SK-N-SH treated with all-trans-retinoic acid at 6 μM for 48 hours (cell line): ENCODE measurements at regions not wholly inside any gene's neighbourhood (a gene's known extent, or its start where the extent isn't known, plus 50 kb on each side); places are given as distances from the start of the nearest gene placed in this dataset.
"Not testable (repeated sequence)": the region's sequence is repeated elsewhere in the genome, so short reads cannot be mapped to it uniquely, and the experiment has no call there.

Source experiments
- ATAC-seq: fragments of 200-7000 bp; cut with Tn5 transposase; 3 replicates; pipeline ENCODE4 v1.9.1; 2020; ENCODE audit warnings: mild to moderate bottlenecking, moderate library complexity
- ARNTL ChIP-seq: fragments of 450-650 bp; formaldehyde crosslinking; IDR thresholded peaks from 2 replicates; pipeline ENCODE4 v1.5.0; 2020; ENCODE audit warnings: low read depth, mild to moderate bottlenecking, moderate library complexity, borderline replicate concordance
- BACH2 ChIP-seq: fragments of 250-450 bp; sonication (Bioruptor Pico); IDR thresholded peaks from 2 replicates; pipeline ENCODE4 v1.9.0; 2021; ENCODE audit warnings: mild to moderate bottlenecking, borderline replicate concordance
- CREB5 ChIP-seq: fragments of 250-450 bp; sonication (Bioruptor Pico); IDR thresholded peaks from 2 replicates; pipeline ENCODE4 v1.5.1; 2020; ENCODE audit warnings: low read depth, mild to moderate bottlenecking, moderate library complexity
- CSDC2 ChIP-seq: fragments of 250-450 bp; sonication (Bioruptor Pico); IDR thresholded peaks from 2 replicates; pipeline ENCODE4 v1.5.0; 2020; ENCODE audit warnings: mild to moderate bottlenecking, moderate library complexity
- ESRRG ChIP-seq: fragments of 250-450 bp; sonication (Bioruptor Pico); IDR thresholded peaks from 2 replicates; pipeline ENCODE4 v1.6.1; 2021; ENCODE audit warnings: mild to moderate bottlenecking
- ISL1 ChIP-seq: fragments of 250-450 bp; sonication (Bioruptor Pico); IDR thresholded peaks from 2 replicates; pipeline ENCODE4 v2.1.2; 2022; ENCODE audit warnings: mild to moderate bottlenecking, moderate library complexity
- POU6F1 ChIP-seq: fragments of 250-450 bp; sonication (Bioruptor Pico); IDR thresholded peaks from 2 replicates; pipeline ENCODE4 v1.8.0; 2021; ENCODE audit warnings: low read depth, mild to moderate bottlenecking, moderate library complexity, borderline replicate concordance
- PPARA ChIP-seq: fragments of 250-450 bp; sonication (Bioruptor Pico); IDR thresholded peaks from 2 replicates; pipeline ENCODE4 v1.5.0; 2020; ENCODE audit warnings: mild to moderate bottlenecking, borderline replicate concordance
- RARB ChIP-seq: fragments of 250-450 bp; sonication (Bioruptor Pico); IDR thresholded peaks from 2 replicates; pipeline ENCODE4 v1.8.0; 2021; ENCODE audit warnings: mild to moderate bottlenecking, moderate library complexity
- SNAI2 ChIP-seq: fragments of 250-450 bp; sonication (Bioruptor Pico); IDR thresholded peaks from 2 replicates; pipeline ENCODE4 v1.5.0; 2020; ENCODE audit warnings: mild to moderate bottlenecking, moderate library complexity
- TCF4 ChIP-seq: fragments of 250-450 bp; sonication (Bioruptor Pico); IDR thresholded peaks from 2 replicates; pipeline ENCODE4 v1.8.0; 2021; ENCODE audit warnings: mild to moderate bottlenecking, moderate library complexity, borderline replicate concordance
- TOX ChIP-seq: fragments of 250-450 bp; sonication (Bioruptor Pico); IDR thresholded peaks from 2 replicates; pipeline ENCODE4 v1.8.0; 2021; ENCODE audit warnings: mild to moderate bottlenecking, moderate library complexity, borderline replicate concordance
- ZC3H10 ChIP-seq: fragments of 250-450 bp; sonication (Bioruptor Pico); IDR thresholded peaks from 2 replicates; pipeline ENCODE4 v1.5.1; 2021; ENCODE audit warnings: mild to moderate bottlenecking, moderate library complexity
- ZFP3 ChIP-seq: fragments of 250-450 bp; sonication (Bioruptor Pico); IDR thresholded peaks from 2 replicates; pipeline ENCODE4 v1.5.0; 2020; ENCODE audit warnings: mild to moderate bottlenecking, moderate library complexity
- ZNF565 ChIP-seq: fragments of 450-650 bp; formaldehyde crosslinking; conservative IDR thresholded peaks from 2 replicates; pipeline ENCODE4 v1.5.0; 2020; ENCODE audit warnings: low read depth, mild to moderate bottlenecking, moderate library complexity
- ZNF70 ChIP-seq: fragments of 450-650 bp; formaldehyde crosslinking; IDR thresholded peaks from 2 replicates; pipeline ENCODE4 v1.5.0; 2020; ENCODE audit warnings: mild to moderate bottlenecking, moderate library complexity
- ZNF8 ChIP-seq: fragments of 450-650 bp; formaldehyde crosslinking; IDR thresholded peaks from 2 replicates; pipeline ENCODE4 v1.5.0; 2020; ENCODE audit warnings: mild to moderate bottlenecking, moderate library complexity
- TF ChIP-seq, protein P1 (sequence below): fragments of 250-450 bp; sonication (Bioruptor Pico); IDR thresholded peaks from 2 replicates; pipeline ENCODE4 v1.5.0; 2020; ENCODE audit warnings: mild to moderate bottlenecking, moderate library complexity
- TF ChIP-seq, protein P2 (sequence below): fragments of 250-450 bp; sonication (Bioruptor Pico); IDR thresholded peaks from 2 replicates; pipeline ENCODE4 v1.8.0; 2020; ENCODE audit warnings: mild to moderate bottlenecking, moderate library complexity, borderline replicate concordance

GRCh38 chr1:71294178-71294577 lies 213.3 kb upstream of the ZRANB2 start:
- no peak for ATAC-seq
- TF ChIP-seq ESRRG (CRISPR knock-in tag): no peak
- TF ChIP-seq, protein P1, sequence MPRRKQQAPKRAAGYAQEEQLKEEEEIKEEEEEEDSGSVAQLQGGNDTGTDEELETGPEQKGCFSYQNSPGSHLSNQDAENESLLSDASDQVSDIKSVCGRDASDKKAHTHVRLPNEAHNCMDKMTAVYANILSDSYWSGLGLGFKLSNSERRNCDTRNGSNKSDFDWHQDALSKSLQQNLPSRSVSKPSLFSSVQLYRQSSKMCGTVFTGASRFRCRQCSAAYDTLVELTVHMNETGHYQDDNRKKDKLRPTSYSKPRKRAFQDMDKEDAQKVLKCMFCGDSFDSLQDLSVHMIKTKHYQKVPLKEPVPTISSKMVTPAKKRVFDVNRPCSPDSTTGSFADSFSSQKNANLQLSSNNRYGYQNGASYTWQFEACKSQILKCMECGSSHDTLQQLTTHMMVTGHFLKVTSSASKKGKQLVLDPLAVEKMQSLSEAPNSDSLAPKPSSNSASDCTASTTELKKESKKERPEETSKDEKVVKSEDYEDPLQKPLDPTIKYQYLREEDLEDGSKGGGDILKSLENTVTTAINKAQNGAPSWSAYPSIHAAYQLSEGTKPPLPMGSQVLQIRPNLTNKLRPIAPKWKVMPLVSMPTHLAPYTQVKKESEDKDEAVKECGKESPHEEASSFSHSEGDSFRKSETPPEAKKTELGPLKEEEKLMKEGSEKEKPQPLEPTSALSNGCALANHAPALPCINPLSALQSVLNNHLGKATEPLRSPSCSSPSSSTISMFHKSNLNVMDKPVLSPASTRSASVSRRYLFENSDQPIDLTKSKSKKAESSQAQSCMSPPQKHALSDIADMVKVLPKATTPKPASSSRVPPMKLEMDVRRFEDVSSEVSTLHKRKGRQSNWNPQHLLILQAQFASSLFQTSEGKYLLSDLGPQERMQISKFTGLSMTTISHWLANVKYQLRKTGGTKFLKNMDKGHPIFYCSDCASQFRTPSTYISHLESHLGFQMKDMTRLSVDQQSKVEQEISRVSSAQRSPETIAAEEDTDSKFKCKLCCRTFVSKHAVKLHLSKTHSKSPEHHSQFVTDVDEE (CRISPR knock-in tag): no peak
- TF ChIP-seq TOX (CRISPR knock-in tag): no peak
- no peak for TF ChIP-seq ZNF8 (CRISPR knock-in tag)
- TF ChIP-seq CREB5 (CRISPR knock-in tag): no peak
- no peak for TF ChIP-seq PPARA (CRISPR knock-in tag)
- TF ChIP-seq RARB (CRISPR knock-in tag): no peak
- TF ChIP-seq BACH2: no peak
- no peak for TF ChIP-seq ISL1
- no peak for TF ChIP-seq TCF4 (CRISPR knock-in tag)
- TF ChIP-seq, all 23 proteins: peak for 0

DNA sequence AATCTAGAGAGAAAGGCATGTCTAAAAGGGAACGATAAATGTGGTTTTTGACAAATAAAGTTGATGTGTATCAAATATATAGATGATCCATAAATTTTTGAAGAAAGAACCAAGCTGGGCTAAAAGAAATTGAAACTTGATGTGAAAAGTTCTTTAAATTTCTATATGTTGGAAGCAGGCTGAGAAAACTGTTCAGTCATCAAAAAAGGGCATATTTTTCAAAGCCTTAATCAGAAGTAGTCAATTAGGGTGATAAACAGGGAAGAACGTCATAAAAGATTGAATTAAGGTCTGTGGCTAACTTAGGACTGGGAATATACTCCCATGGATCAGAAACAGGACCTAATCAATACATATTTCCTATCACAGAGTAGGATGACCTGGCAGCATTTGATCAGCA lies 211.4 kb upstream of the ZRANB2 start:
- no peak for ATAC-seq
- TF ChIP-seq TCF4 (CRISPR knock-in tag): no peak
- no peak for TF ChIP-seq ZNF8 (CRISPR knock-in tag)
- no peak for TF ChIP-seq CREB5 (CRISPR knock-in tag)
- no peak for TF ChIP-seq ISL1
- no peak for TF ChIP-seq ZFP3 (CRISPR knock-in tag)
- TF ChIP-seq ZC3H10 (CRISPR knock-in tag): no peak
- no peak for TF ChIP-seq SNAI2 (CRISPR knock-in tag)
- no peak for TF ChIP-seq ESRRG (CRISPR knock-in tag)
- TF ChIP-seq CSDC2 (CRISPR knock-in tag): no peak
- TF ChIP-seq, protein P2, sequence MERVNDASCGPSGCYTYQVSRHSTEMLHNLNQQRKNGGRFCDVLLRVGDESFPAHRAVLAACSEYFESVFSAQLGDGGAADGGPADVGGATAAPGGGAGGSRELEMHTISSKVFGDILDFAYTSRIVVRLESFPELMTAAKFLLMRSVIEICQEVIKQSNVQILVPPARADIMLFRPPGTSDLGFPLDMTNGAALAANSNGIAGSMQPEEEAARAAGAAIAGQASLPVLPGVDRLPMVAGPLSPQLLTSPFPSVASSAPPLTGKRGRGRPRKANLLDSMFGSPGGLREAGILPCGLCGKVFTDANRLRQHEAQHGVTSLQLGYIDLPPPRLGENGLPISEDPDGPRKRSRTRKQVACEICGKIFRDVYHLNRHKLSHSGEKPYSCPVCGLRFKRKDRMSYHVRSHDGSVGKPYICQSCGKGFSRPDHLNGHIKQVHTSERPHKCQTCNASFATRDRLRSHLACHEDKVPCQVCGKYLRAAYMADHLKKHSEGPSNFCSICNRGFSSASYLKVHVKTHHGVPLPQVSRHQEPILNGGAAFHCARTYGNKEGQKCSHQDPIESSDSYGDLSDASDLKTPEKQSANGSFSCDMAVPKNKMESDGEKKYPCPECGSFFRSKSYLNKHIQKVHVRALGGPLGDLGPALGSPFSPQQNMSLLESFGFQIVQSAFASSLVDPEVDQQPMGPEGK (CRISPR knock-in tag): no peak
- TF ChIP-seq RARB (CRISPR knock-in tag): no peak
- TF ChIP-seq ZNF70: no peak
- TF ChIP-seq ZNF565: no peak
- no peak for TF ChIP-seq POU6F1 (CRISPR knock-in tag)
- TF ChIP-seq, all 23 proteins: peak for 0

GRCh38 chr1:71290506-71291237 lies 209.8 kb upstream of the ZRANB2 start:
- ATAC-seq: not testable (repeated sequence)

GRCh38 chr1:71285529-71285928 lies 204.7 kb upstream of the ZRANB2 start:
- no peak for ATAC-seq
- TF ChIP-seq, protein P1 (CRISPR knock-in tag): no peak
- no peak for TF ChIP-seq ISL1
- no peak for TF ChIP-seq PPARA (CRISPR knock-in tag)
- TF ChIP-seq BACH2: no peak
- TF ChIP-seq TCF4 (CRISPR knock-in tag): no peak
- no peak for TF ChIP-seq ARNTL (CRISPR knock-in tag)
- no peak for TF ChIP-seq CSDC2 (CRISPR knock-in tag)
